ENCODE measurements at regions not wholly inside any gene's neighbourhood (a gene's known extent, or its start where the extent isn't known, plus 50 kb on each side); places are given as distances from the start of the nearest gene placed in this dataset.

GRCh38 chr18:6627645-6628044 lies 101.9 kb upstream of the ARHGAP28 start:
- Histone ChIP-seq H3K9me3 (ENCODE audit: low read length) (no peaks in the 10 kb centered on the region), H3K4me1 (ENCODE audit: insufficient read depth, low read length, severe bottlenecking) (no peaks in the 10 kb centered on the region), H3F3A (ENCODE audit: insufficient read depth, low read length) (no peaks in the 10 kb centered on the region), H3K9me2 (ENCODE audit: low read depth, low read length) (no peaks in the 10 kb centered on the region), H2AFZ (ENCODE audit: low read length) (no peak overlapping the region), H3K27me3 (ENCODE audit: insufficient read depth, low read length) (no peaks in the 10 kb centered on the region), H3K79me2 (ENCODE audit: insufficient read depth, low read length) (no peaks in the 10 kb centered on the region), H3K9ac (ENCODE audit: low read length) (no peak overlapping the region), H3K27ac (ENCODE audit: low read depth, low read length, poor library complexity, severe bottlenecking) (no peak overlapping the region), H3K4me2 (ENCODE audit: low read length) (no peak overlapping the region), H3K36me3 (ENCODE audit: insufficient read depth, low read length) (no peaks in the 10 kb centered on the region), H3K4me3 (ENCODE audit: low read depth, low read length, poor library complexity, severe bottlenecking) (no peak overlapping the region), H4K20me1 (ENCODE audit: insufficient read depth, low read length) (no peaks in the 10 kb centered on the region)
- TF ChIP-seq CTCF (IDR thresholded peaks at IDR 0.05; ENCODE audit: low read length) (no peak), EZH2 (IDR thresholded peaks at IDR 0.05; ENCODE audit: borderline replicate concordance, low read length) (no peak)

GRCh38 chr18:6628187-6628586 lies 101.3 kb upstream of the ARHGAP28 start:
- no peaks in the 10 kb centered on the region for H3K9me2 ChIP-seq (ENCODE audit: low read depth, low read length)
- H3K4me3 ChIP-seq (ENCODE audit: low read depth, low read length, poor library complexity, severe bottlenecking): no peak overlapping the region
- no peaks in the 10 kb centered on the region for H3K79me2 ChIP-seq (ENCODE audit: insufficient read depth, low read length)

GRCh38 chr18:6629635-6630140 lies 99.8 kb upstream of the ARHGAP28 start:
- Histone ChIP-seq H3K36me3 (ENCODE audit: insufficient read depth, low read length) (no peaks in the 10 kb centered on the region), H3K4me1 (ENCODE audit: insufficient read depth, low read length, severe bottlenecking) (no peaks in the 10 kb centered on the region), H3K4me3 (ENCODE audit: low read depth, low read length, poor library complexity, severe bottlenecking) (no peak overlapping the region), H4K20me1 (ENCODE audit: insufficient read depth, low read length) (no peaks in the 10 kb centered on the region), H3K9me3 (ENCODE audit: low read length) (no peaks in the 10 kb centered on the region), H3K27ac (ENCODE audit: low read depth, low read length, poor library complexity, severe bottlenecking) (no peak overlapping the region), H3F3A (ENCODE audit: insufficient read depth, low read length) (no peaks in the 10 kb centered on the region), H2AFZ (ENCODE audit: low read length) (no peak overlapping the region), H3K27me3 (ENCODE audit: insufficient read depth, low read length) (no peaks in the 10 kb centered on the region), H3K4me2 (ENCODE audit: low read length) (no peak overlapping the region), H3K9ac (ENCODE audit: low read length) (no peak overlapping the region), H3K79me2 (ENCODE audit: insufficient read depth, low read length) (no peaks in the 10 kb centered on the region), H3K9me2 (ENCODE audit: low read depth, low read length) (no peaks in the 10 kb centered on the region)
- TF ChIP-seq CTCF (IDR thresholded peaks at IDR 0.05; ENCODE audit: low read length) (no peak), EZH2 (IDR thresholded peaks at IDR 0.05; ENCODE audit: borderline replicate concordance, low read length) (no peak)

More at GRCh38 chr18:6628187-6628586, 101.3 kb upstream of the ARHGAP28 start:
- Histone ChIP-seq H3K4me2 (ENCODE audit: low read length) (no peak overlapping the region), H3K9ac (ENCODE audit: low read length) (no peak overlapping the region), H3K36me3 (ENCODE audit: insufficient read depth, low read length) (no peaks in the 10 kb centered on the region), H3K9me3 (ENCODE audit: low read length) (no peaks in the 10 kb centered on the region), H3K27me3 (ENCODE audit: insufficient read depth, low read length) (no peaks in the 10 kb centered on the region), H4K20me1 (ENCODE audit: insufficient read depth, low read length) (no peaks in the 10 kb centered on the region), H3F3A (ENCODE audit: insufficient read depth, low read length) (no peaks in the 10 kb centered on the region), H3K4me1 (ENCODE audit: insufficient read depth, low read length, severe bottlenecking) (no peaks in the 10 kb centered on the region), H2AFZ (ENCODE audit: low read length) (no peak overlapping the region), H3K27ac (ENCODE audit: low read depth, low read length, poor library complexity, severe bottlenecking) (no peak overlapping the region)
- TF ChIP-seq CTCF (IDR thresholded peaks at IDR 0.05; ENCODE audit: low read length): no peak
- no peak for TF ChIP-seq EZH2 (IDR thresholded peaks at IDR 0.05; ENCODE audit: borderline replicate concordance, low read length)

Measured in OCI-LY1 (cell line).